ENCODE measurements at regions not wholly inside any gene's neighbourhood (a gene's known extent, or its start where the extent isn't known, plus 50 kb on each side); places are given as distances from the start of the nearest gene placed in this dataset.

- TF ChIP-seq CTCF (IDR thresholded peaks at IDR 0.05): no peak
- no peak for TF ChIP-seq EZH2 (IDR thresholded peaks at IDR 0.05; ENCODE audit: borderline replicate concordance, insufficient read depth, low read depth, low read length, poor library complexity, severe bottlenecking)
Observed at GRCh38 chr10:125547010-125547650, 135.8 kb downstream of the TEX36 start.

Data from B cell (primary cell).